Nephron (organoid): ENCODE measurements at regions not wholly inside any gene's neighbourhood (a gene's known extent, or its start where the extent isn't known, plus 50 kb on each side); places are given as distances from the start of the nearest gene placed in this dataset.
"Not testable (repeated sequence)": the region's sequence is repeated elsewhere in the genome, so short reads cannot be mapped to it uniquely, and the experiment has no call there.

ENCODE experiments used
- H3K27ac Mint-ChIP-seq, 3 experiments: 2 replicates each; pipeline ENCODE4 v1.8.0; 2020; ENCODE audit warnings: mixed read lengths in 3 of 3, mild to moderate bottlenecking in 2 of 3, moderate library complexity in 1 of 3
- H3K27me3 Mint-ChIP-seq: 2 replicates; pipeline ENCODE4 v1.8.0; 2021; ENCODE audit warnings: low read depth, mild to moderate bottlenecking, moderate library complexity, mixed read lengths
- H3K36me3 Mint-ChIP-seq: 2 replicates; pipeline ENCODE4 v1.8.0; 2020; ENCODE audit warnings: low read depth, mixed read lengths
- H3K4me1 Mint-ChIP-seq: 2 replicates; pipeline ENCODE4 v1.8.0; 2020; ENCODE audit warnings: mixed read lengths
- H3K4me3 Mint-ChIP-seq, 3 experiments: 2 replicates each; pipeline ENCODE4 v1.8.0; 2020; ENCODE audit warnings: mild to moderate bottlenecking in 3 of 3, mixed read lengths in 3 of 3, moderate library complexity in 2 of 3
- H3K9me3 Mint-ChIP-seq: 2 replicates; pipeline ENCODE4 v1.8.0; 2020; ENCODE audit warnings: mixed read lengths
- CTCF ChIP-seq, 3 experiments: fragments of 200-600 bp; sonication (generic); IDR thresholded peaks; one replicate each; pipeline ENCODE4 v1.5.0; 2021; ENCODE audit warnings: antibody characterized with exemption in 3 of 3; ENCODE audit not compliant: unreplicated experiment in 3 of 3

GRCh38 chr15:92805080-92805690 lies 94.9 kb upstream of the CHD2 start:
- Mint-ChIP-seq H3K27me3 (no peaks in the 10 kb centered on the region), H3K4me1 (peaks cover 27% of the 10 kb centered on the region), H3K27ac (no peak overlapping the region), H3K9me3 (peaks cover 4% of the 10 kb centered on the region), H3K4me3 (no peak overlapping the region), H3K36me3 (no peaks in the 10 kb centered on the region)
- no peak for TF ChIP-seq CTCF (IDR thresholded peaks at IDR 0.05; ENCODE audit: unreplicated experiment in 3 of 3)

GRCh38 chr15:92806171-92806570 lies 94.0 kb upstream of the CHD2 start:
- not testable (repeated sequence) for H3K9me3 Mint-ChIP-seq, H3K36me3 Mint-ChIP-seq, H3K27me3 Mint-ChIP-seq
- Mint-ChIP-seq H3K4me1 (peaks cover 34% of the 10 kb centered on the region), H3K4me3 (peak overlapping the region; percentile 33 to 68 (median 64)), H3K27ac (peak overlapping the region; percentile 75 to 87 (median 80))

GRCh38 chr15:92806763-92807162 lies 93.4 kb upstream of the CHD2 start:
- Mint-ChIP-seq H3K27ac (peak overlapping the region; percentile 75 to 87 (median 80)), H3K27me3 (no peaks in the 10 kb centered on the region), H3K36me3 (no peaks in the 10 kb centered on the region), H3K4me1 (peaks cover 36% of the 10 kb centered on the region), H3K9me3 (peaks cover 4% of the 10 kb centered on the region), H3K4me3 (no peak overlapping the region)
- TF ChIP-seq CTCF (IDR thresholded peaks at IDR 0.05; ENCODE audit: unreplicated experiment in 3 of 3), result no peak

- Mint-ChIP-seq H3K27me3 (no peaks in the 10 kb centered on the region), H3K4me1 (peaks cover 39% of the 10 kb centered on the region)
- no peak for TF ChIP-seq CTCF (IDR thresholded peaks at IDR 0.05; ENCODE audit: unreplicated experiment in 3 of 3)
These were observed 92.1 kb upstream of the CHD2 start for GRCh38 chr15:92807971-92808571.

GRCh38 chr15:92808598-92809063 lies 91.5 kb upstream of the CHD2 start:
- no peaks in the 10 kb centered on the region for H3K36me3 Mint-ChIP-seq
- H3K4me3 Mint-ChIP-seq, result peak overlapping the region; percentile 80 to 92 (median 82)
- H3K27ac Mint-ChIP-seq, result peak overlapping the region; percentile 98 to 99 (median 99)
- H3K27me3 Mint-ChIP-seq, result no peaks in the 10 kb centered on the region
- H3K4me1 Mint-ChIP-seq, result peaks cover 42% of the 10 kb centered on the region
- TF ChIP-seq CTCF (IDR thresholded peaks at IDR 0.05; ENCODE audit: unreplicated experiment in 3 of 3), result no peak
- peaks cover 4% of the 10 kb centered on the region for H3K9me3 Mint-ChIP-seq

More at GRCh38 chr15:92807971-92808571, 92.1 kb upstream of the CHD2 start:
- H3K4me3 Mint-ChIP-seq, result peak overlapping the region; percentile 75 to 82 (median 80)
- no peaks in the 10 kb centered on the region for H3K36me3 Mint-ChIP-seq
- H3K27ac Mint-ChIP-seq, result peak overlapping the region; percentile 98 to 99 (median 99)
- peaks cover 4% of the 10 kb centered on the region for H3K9me3 Mint-ChIP-seq

- H3K4me3 Mint-ChIP-seq, result peak overlapping the region; percentile 80 to 92 (median 82)
- peak overlapping the region; percentile 98 to 99 (median 99) for H3K27ac Mint-ChIP-seq
- H3K36me3 Mint-ChIP-seq, result no peaks in the 10 kb centered on the region
- no peaks in the 10 kb centered on the region for H3K9me3 Mint-ChIP-seq
- H3K27me3 Mint-ChIP-seq, result no peaks in the 10 kb centered on the region
- peaks cover 39% of the 10 kb centered on the region for H3K4me1 Mint-ChIP-seq
- TF ChIP-seq CTCF (IDR thresholded peaks at IDR 0.05; ENCODE audit: unreplicated experiment in 3 of 3), result peak; percentile 98 to 99 (median 99)
These were observed 90.9 kb upstream of the CHD2 start for GRCh38 chr15:92809064-92809879.
